Urinary bladder (tissue), 3 donors: ENCODE measurements at regions not wholly inside any gene's neighbourhood (a gene's known extent, or its start where the extent isn't known, plus 50 kb on each side); places are given as distances from the start of the nearest gene placed in this dataset.

Experiments
- DNase-seq: peaks from one replicate; pipeline ENCODE4 v3.0.0-alpha.2; 2015; ENCODE audit errors: extremely low spot score
- H3K27ac ChIP-seq: one replicate; pipeline ENCODE4 v1.5.1; 2013; ENCODE audit warnings: low read depth, mild to moderate bottlenecking, moderate library complexity
- H3K36me3 ChIP-seq: one replicate; pipeline ENCODE4 v1.6.1; 2013; ENCODE audit warnings: mild to moderate bottlenecking, moderate library complexity; ENCODE audit not compliant: insufficient read depth
- H3K4me1 ChIP-seq: one replicate; pipeline ENCODE4 v1.6.1; 2013; ENCODE audit warnings: mild to moderate bottlenecking, moderate library complexity; ENCODE audit not compliant: insufficient read depth
- H3K4me3 ChIP-seq: one replicate; pipeline ENCODE4 v1.5.1; 2013; ENCODE audit warnings: low read depth, low read length
- WGBS: extraction: QIAGEN DNeasy Blood & Tissue Kit; methylation state at CpG from one replicate; pipeline ENCODE4 v1.1.7; 2013; 5-methylcytosine and 5-hydroxymethylcytosine counted together
- donor health status: healthy with polysubstance abuse.
- donor health status: healthy.

- WGBS, result 28% methylated on average over 6 of the region's 6 CpGs
- H3K36me3 ChIP-seq, result no peaks in the 10 kb centered on the region
- DNase-seq, result no peak
Observed at GRCh38 chr11:134464196-134464595, 52.2 kb upstream of the B3GAT1 start.

GRCh38 chr11:134463716-134464115, 51.7 kb upstream of the B3GAT1 start:
- Histone ChIP-seq H3K4me3 (no peak overlapping the region), H3K4me1 (no peaks in the 10 kb centered on the region), H3K27ac (no peak overlapping the region), H3K36me3 (no peaks in the 10 kb centered on the region)
- DNase-seq, result no peak
- 68% methylated on average over 5 of the region's 5 CpGs for WGBS

More at GRCh38 chr11:134464196-134464595, 52.2 kb upstream of the B3GAT1 start:
- Histone ChIP-seq H3K4me1 (no peaks in the 10 kb centered on the region), H3K27ac (no peak overlapping the region), H3K4me3 (no peak overlapping the region)
